PC-3 (cell line): ENCODE measurements at regions not wholly inside any gene's neighbourhood (a gene's known extent, or its start where the extent isn't known, plus 50 kb on each side); places are given as distances from the start of the nearest gene placed in this dataset.

Source experiments
- CTCF ChIP-seq: fragments of 300-600 bp; sonication (generic); conservative IDR thresholded peaks from 2 replicates; pipeline ENCODE4 v1.5.1; 2017; ENCODE audit warnings: antibody characterized with exemption, low read depth, mild to moderate bottlenecking, low read length
- EZH2 ChIP-seq: fragments of 300-600 bp; sonication (generic); IDR thresholded peaks from one replicate; pipeline ENCODE4 v1.6.1; 2017; ENCODE audit warnings: antibody characterized with exemption, mild to moderate bottlenecking, low read length; ENCODE audit not compliant: unreplicated experiment
- EZH2phosphoT487 ChIP-seq: fragments of 300-600 bp; sonication (generic); IDR thresholded peaks from 2 replicates; pipeline ENCODE4 v1.6.1; 2018; ENCODE audit warnings: mild to moderate bottlenecking, antibody characterized with exemption, low read length, borderline replicate concordance

GRCh38 chr1:163758977-163759670 is 437.4 kb downstream of the NUF2 start:
- no peak for TF ChIP-seq CTCF
- TF ChIP-seq EZH2 = no peak
- TF ChIP-seq EZH2phosphoT487 = no peak
